SKM-1 treated with dmso at 0.1 percent for 144 hours (cell line): ENCODE measurements at regions not wholly inside any gene's neighbourhood (a gene's known extent, or its start where the extent isn't known, plus 50 kb on each side); places are given as distances from the start of the nearest gene placed in this dataset.

Source experiments
- DNase-seq: peaks from one replicate; lab custom pipeline; 2025; ENCODE audit not compliant: unreplicated experiment; lab: John Stamatoyannopoulos, UW

- no peak for DNase-seq
These were observed 50.7 kb upstream of the SPATA12 start for GRCh38 chr3:57009802-57010201.

- DNase-seq: no peak
These were observed 51.1 kb upstream of the SPATA12 start for GRCh38 chr3:57009367-57009766.

- no peak for DNase-seq
These were observed 52.7 kb upstream of the SPATA12 start for GRCh38 chr3:57007521-57008460.

- DNase-seq: no peak
These were observed 53.5 kb upstream of the SPATA12 start for GRCh38 chr3:57006949-57007419.

- no peak for DNase-seq
These were observed 54.2 kb upstream of the SPATA12 start for GRCh38 chr3:57006179-57006657.

GRCh38 chr3:57004229-57004628, 56.2 kb upstream of the SPATA12 start:
- no peak for DNase-seq

- no peak for DNase-seq
These were observed 56.8 kb upstream of the SPATA12 start for GRCh38 chr3:57003676-57004075.

GRCh38 chr3:57001356-57001755, 59.1 kb upstream of the SPATA12 start:
- DNase-seq: no peak

GRCh38 chr3:57000012-57000411, 60.5 kb upstream of the SPATA12 start:
- no peak for DNase-seq

- DNase-seq: no peak
These were observed 60.9 kb upstream of the SPATA12 start for GRCh38 chr3:56999547-56999946.

- no peak for DNase-seq
These were observed 62.4 kb upstream of the SPATA12 start for GRCh38 chr3:56998076-56998529.

- DNase-seq: no peak
These were observed 62.8 kb upstream of the SPATA12 start for GRCh38 chr3:56997675-56998074.

- no peak for DNase-seq
These were observed 63.4 kb upstream of the SPATA12 start for GRCh38 chr3:56997041-56997440.

- DNase-seq: no peak
These were observed 66.1 kb upstream of the SPATA12 start for GRCh38 chr3:56994391-56994790.

GRCh38 chr3:56990641-56991015, 69.8 kb upstream of the SPATA12 start:
- DNase-seq: no peak

GRCh38 chr3:56989977-56990640, 70.4 kb upstream of the SPATA12 start:
- DNase-seq: no peak

- DNase-seq: no peak
These were observed 71.1 kb upstream of the SPATA12 start for GRCh38 chr3:56989169-56989976.

GRCh38 chr3:56988458-56989168, 71.9 kb upstream of the SPATA12 start:
- peak; percentile 63 for DNase-seq

GRCh38 chr3:56987238-56987895, 73.1 kb upstream of the SPATA12 start:
- DNase-seq: no peak

GRCh38 chr3:56986347-56986746, 74.1 kb upstream of the SPATA12 start:
- no peak for DNase-seq
